M059J (cell line): ENCODE measurements at regions not wholly inside any gene's neighbourhood (a gene's known extent, or its start where the extent isn't known, plus 50 kb on each side); places are given as distances from the start of the nearest gene placed in this dataset.

ENCODE experiments used
- DNase-seq: peaks from one replicate; pipeline ENCODE4 v3.0.0-alpha.2; 2012; ENCODE audit warnings: low read depth

DNA sequence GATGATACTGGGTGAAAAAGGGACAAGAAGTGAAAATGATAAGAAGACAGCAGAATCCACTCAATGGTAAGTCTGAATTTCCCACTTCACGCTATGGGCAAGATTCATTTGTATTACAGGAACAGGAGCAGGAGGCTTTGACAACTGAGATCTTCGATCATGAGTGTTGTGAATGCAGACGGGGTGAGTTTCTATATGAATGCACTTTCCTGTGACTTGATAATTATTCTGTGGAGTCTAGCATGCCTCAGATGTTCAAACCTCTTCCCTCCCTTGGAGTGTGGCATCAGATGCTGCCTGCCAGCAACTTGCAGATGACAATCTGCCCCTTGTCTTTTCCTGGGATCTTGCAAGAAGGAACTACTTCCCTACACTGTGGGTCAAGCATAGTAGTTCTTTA is 225.4 kb downstream of the HLX start:
- no peak for DNase-seq

DNA sequence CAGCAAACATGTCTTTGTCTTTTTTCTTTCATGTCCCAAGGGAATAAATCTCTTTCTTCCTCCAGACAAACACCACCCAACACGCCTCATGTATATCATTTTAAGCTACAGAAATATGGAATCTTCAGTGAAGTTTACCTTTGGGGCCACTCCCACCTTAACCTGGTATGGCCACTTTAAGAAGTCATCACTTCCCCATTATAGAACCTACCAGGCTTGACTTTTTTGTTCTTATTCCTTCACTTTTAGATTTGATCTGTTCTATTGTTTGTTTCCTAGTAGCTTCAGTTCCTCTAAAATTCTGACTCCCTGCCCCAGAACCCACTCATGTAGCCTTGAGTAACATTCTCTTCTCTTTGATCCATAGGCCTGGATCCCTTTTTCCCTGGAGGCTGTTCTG is 226.3 kb downstream of the HLX start:
- no peak for DNase-seq

- DNase-seq = no peak
Observed at GRCh38 chr1:221106616-221107015, 227.4 kb downstream of the HLX start.

- DNase-seq = no peak
Observed at GRCh38 chr1:221109930-221110329, 230.7 kb downstream of the HLX start.

GRCh38 chr1:221117133-221117532 is 237.9 kb downstream of the HLX start:
- DNase-seq = no peak

GRCh38 chr1:221117548-221117951 is 238.3 kb downstream of the HLX start:
- peak; percentile 99 for DNase-seq

DNA sequence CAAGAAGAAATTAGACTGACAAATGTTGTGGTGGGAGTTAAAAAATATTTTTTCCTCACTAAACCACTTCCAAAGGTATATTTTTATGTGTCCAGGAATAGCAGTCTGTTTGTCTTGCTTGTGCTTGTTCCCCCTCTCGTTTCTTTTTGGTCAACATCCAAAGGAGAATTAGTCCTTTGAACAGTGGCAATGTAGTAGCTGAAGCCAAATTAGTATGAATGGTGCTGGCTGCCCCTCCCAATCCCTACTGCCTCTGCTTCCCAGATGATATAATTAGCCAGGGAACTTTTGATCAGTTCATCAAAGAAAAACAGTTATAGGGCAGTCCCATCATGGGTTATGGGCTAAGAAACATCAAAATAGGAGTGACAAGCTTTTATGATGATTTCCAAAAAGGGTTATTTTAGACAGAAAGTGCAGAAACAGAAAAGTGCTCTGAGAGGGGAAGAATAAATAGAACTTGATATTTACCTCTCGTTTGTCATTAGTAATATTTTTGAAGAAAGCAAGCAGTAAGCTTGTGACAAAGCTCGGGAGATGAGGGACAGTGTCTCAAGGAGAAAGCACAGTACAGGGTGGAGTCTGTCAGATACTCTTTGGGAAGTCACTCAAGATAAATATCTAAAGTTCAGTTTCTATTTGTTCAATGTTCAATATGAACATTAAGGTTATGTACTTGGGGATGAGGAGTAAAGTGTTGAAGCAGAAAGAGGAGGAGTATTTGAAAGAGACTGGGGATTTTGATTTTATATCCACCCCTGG is 239.1 kb downstream of the HLX start:
- peak; percentile 39 for DNase-seq

DNA sequence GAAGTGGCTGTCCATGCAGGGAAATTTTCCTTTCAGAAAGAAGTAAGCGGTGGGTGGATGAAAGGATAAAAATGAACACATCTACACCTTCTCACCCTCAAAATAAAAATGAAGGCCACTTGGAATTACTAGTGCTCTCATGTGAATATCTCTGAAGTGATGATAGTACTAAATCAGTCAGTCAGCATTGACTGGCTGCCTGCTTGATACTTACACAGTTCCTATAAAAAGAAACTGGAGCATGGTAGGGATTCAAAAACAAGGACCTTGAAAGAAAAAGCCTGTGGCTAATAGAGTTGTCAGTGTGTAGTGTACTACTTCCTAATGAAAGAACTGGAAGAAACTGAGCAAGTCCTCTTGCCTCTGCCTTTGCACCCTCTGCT is 239.7 kb downstream of the HLX start:
- no peak for DNase-seq

DNA sequence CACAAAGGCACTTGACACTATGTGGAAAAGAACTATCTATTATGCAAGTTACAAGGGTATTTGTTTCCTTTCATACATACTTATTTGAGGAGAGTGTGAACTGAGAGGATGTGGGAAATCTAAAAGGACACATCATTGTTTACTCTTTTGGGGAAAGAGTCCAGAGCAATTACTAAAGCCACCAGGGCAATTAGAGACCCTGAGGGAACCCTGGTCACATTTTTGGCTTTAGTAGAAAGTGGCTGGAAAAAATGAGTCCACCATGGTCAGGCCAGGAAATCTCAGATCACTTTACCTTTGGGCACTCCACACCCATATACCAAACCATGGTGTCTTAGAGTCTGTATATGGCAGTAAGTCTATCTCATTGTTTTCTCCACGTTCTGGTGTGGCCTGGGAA is 243.3 kb downstream of the HLX start:
- peak; percentile 89 for DNase-seq

DNA sequence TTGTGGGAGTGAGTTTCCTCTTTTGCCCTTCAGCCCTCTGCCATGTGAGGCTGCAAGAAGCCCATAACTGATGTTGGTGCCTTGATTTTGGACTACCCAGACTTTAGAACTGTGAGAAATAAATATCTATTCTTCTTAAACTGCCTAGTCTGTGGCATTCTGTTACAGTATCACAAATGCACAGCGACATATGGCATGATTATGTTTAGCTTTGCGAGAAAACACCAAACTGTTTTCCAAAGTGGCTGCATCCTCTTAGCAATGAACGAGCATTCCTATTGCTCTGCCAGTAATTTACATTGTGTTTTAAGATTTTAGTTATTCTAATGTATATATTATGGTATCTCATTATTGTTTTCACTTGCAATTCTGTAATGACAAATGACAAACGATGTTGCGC is 246.7 kb downstream of the HLX start:
- DNase-seq = no peak

- DNase-seq = no peak
Observed at GRCh38 chr1:221137666-221138065, 258.4 kb downstream of the HLX start.

DNA sequence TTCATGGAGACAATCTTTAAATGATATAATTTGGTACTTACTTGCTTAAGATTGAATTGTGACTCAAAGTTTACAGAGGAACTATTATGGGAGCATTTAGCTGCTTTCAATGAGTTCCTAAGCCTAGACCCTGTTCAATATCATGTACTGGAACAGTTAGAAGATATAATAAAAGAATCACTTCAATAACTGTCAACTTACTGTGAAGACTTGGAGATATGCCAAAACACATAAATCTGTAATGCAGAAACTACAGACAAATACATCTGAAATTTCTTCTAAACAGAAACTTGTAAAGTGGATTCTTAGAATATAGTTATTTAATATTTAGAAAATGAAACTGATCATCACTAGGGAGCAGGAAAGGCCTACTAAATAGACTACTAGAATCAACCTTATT is 259.3 kb downstream of the HLX start:
- no peak for DNase-seq

DNA sequence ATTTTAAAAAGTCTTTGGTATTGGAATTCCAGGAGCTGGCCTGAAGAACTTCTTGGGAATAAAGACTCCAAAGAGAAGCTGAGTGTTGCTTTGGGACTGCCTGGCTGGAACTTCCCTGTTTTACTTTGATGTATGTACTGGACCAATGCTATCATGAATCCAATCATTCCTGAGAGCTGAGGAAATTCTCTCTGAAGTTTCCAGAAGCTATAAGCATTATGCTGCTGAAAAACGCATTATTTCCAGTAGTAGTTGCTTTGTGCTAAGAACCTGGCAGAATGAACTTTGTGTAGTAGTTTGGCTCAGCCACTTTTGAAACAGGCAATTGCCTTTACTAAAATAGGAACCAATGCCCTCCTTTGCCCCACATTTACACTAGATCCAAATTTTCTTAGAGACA is 260.7 kb downstream of the HLX start:
- no peak for DNase-seq

- no peak for DNase-seq
Observed at GRCh38 chr1:221141096-221141495, 261.9 kb downstream of the HLX start.

- no peak for DNase-seq
Observed at GRCh38 chr1:221141606-221142285, 262.5 kb downstream of the HLX start.

DNA sequence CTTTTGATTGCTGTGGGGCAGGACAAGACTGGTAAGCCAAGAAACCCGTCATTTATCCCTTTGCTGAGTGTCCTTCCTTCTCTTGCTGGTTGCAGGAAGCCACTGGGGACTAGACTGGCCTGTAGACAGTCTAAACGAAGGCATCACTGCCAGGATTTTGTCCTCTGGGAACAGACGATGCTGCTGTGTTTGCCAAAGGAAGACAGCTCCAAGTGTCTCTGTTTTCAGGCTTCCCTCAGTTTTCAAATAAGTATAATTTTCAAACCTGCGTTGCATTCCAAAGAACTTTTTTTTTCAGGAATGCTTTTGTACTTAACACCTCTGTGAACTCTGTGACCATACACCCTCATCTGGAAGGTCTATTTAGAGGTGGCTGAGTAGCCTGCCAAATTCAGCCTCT is 269.4 kb downstream of the HLX start:
- no peak for DNase-seq

DNA sequence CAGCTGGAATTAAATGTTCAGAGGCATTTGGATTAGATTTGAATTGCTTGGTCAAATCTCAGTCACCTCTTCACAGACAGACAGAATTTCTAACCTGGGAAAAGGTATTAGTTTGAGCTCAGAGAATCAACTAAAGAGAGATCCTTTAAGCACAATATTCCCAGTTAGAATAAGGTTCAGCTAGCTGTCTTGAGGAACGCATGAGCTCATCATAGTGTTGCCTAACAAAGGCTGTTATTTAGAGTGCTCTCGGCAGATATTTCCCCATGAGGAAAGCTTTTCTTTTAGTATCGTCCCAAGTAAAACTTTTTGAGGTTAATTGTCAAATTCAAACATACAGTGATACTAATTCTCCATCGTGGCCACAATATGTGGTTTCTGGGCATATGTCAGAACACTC is 269.9 kb downstream of the HLX start:
- DNase-seq = no peak

DNA sequence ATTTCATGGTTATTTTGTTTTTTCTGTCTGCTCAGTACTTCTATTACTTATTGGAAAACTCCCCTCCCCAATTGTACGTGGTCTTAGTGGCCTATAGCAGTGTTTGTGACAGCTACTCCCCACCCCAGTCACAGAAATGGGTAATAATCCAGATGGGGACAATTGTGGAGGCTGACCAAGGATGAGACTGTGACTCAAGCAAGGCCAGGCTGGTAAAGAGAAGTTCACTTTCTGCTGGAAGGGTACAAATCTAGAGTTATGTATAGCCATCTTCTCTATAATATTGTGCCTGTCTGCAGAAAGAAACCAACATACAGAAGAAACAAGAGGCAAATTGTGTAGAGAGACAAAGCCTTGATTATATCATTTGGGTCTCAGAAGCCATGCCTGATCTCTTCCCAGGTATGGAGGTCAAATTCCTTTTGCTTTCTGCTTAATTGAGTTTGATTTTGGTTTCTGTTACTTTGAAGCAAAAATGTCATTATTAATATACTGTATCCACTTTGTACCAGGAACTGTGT is 270.4 kb downstream of the HLX start:
- no peak for DNase-seq

GRCh38 chr1:221150996-221151395 is 271.8 kb downstream of the HLX start:
- DNase-seq = peak; percentile 58

- DNase-seq = no peak
Observed at GRCh38 chr1:221154932-221155331, 275.7 kb downstream of the HLX start.

GRCh38 chr1:221157026-221157761 is 278.0 kb downstream of the HLX start:
- DNase-seq = no peak

DNA sequence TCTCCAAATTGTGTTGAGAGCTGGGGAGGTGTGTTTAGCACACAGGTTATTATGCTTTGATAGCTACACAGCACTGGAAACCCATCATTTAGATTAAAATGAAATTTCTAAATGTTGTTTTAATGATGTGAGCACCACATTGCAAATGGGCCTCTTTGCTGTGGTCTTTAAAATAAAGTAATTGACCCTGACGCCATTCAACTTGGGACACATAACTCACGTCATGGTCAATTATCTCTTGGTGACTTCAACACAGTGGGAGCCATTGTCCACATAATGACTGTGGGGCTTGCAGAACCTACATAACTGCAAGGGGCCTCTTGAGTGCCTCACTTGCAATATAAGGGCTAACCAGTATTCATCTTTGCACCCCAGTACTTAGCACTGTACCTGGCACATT is 280.4 kb downstream of the HLX start:
- no peak for DNase-seq

DNA sequence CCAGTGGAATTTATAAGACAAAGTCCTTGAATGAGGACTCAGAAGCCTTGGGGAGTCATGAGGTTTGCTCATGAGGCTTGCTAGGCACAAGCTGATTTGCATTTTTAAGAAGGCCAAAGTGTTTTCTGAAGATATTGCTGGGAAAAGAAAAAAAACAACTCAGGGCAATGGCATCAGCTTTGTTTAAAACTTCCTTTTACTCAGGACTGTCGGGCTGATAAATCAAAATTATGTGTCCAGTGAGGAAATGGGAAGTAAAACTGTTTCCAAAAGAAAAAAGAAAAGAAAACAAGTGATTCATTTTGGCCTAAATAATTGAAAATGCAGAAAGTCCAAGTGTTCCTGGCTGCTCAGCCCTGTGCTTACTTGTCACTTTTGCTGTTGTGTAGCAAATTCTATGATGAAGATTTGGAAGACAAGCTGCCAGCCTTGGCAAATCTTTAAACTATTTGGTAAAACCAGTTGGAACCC is 282.4 kb downstream of the HLX start:
- DNase-seq = peak; percentile 54
